ENCODE measurements at regions not wholly inside any gene's neighbourhood (a gene's known extent, or its start where the extent isn't known, plus 50 kb on each side); places are given as distances from the start of the nearest gene placed in this dataset.

GRCh38 chr15:48031466-48031865 is 89.3 kb upstream of the SLC24A5 start:
- Histone ChIP-seq H3K27ac (ENCODE audit: low read depth, low read length) (no peak overlapping the region), H3K27me3 (ENCODE audit: low read length) (no peaks in the 10 kb centered on the region), H3K79me2 (ENCODE audit: insufficient read depth, low read length) (no peaks in the 10 kb centered on the region), H4K20me1 (ENCODE audit: low read depth, low read length) (no peaks in the 10 kb centered on the region), H3K4me3 (ENCODE audit: insufficient read depth, low read length, poor library complexity, severe bottlenecking) (no peak overlapping the region), H3K4me2 (ENCODE audit: low read depth, low read length, poor library complexity, severe bottlenecking) (no peak overlapping the region), H2AFZ (ENCODE audit: low read depth, low read length, severe bottlenecking) (no peak overlapping the region), H3K36me3 (ENCODE audit: low read length) (no peaks in the 10 kb centered on the region), H3F3A (ENCODE audit: insufficient read depth) (no peaks in the 10 kb centered on the region), H3K9me3 (ENCODE audit: insufficient read depth, low read length) (no peaks in the 10 kb centered on the region), H3K9ac (ENCODE audit: low read length) (no peak overlapping the region), H3K9me2 (replicated peaks; ENCODE audit: insufficient read depth, low read length) (no peaks in the 10 kb centered on the region)
- TF ChIP-seq EZH2phosphoT487 (conservative IDR thresholded peaks at IDR 0.05; ENCODE audit: low read length) = no peak
- TF ChIP-seq, protein P1, sequence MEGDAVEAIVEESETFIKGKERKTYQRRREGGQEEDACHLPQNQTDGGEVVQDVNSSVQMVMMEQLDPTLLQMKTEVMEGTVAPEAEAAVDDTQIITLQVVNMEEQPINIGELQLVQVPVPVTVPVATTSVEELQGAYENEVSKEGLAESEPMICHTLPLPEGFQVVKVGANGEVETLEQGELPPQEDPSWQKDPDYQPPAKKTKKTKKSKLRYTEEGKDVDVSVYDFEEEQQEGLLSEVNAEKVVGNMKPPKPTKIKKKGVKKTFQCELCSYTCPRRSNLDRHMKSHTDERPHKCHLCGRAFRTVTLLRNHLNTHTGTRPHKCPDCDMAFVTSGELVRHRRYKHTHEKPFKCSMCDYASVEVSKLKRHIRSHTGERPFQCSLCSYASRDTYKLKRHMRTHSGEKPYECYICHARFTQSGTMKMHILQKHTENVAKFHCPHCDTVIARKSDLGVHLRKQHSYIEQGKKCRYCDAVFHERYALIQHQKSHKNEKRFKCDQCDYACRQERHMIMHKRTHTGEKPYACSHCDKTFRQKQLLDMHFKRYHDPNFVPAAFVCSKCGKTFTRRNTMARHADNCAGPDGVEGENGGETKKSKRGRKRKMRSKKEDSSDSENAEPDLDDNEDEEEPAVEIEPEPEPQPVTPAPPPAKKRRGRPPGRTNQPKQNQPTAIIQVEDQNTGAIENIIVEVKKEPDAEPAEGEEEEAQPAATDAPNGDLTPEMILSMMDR (IDR thresholded peaks at IDR 0.05; ENCODE audit: insufficient read depth, low read length, poor library complexity, severe bottlenecking) = no peak

DNA sequence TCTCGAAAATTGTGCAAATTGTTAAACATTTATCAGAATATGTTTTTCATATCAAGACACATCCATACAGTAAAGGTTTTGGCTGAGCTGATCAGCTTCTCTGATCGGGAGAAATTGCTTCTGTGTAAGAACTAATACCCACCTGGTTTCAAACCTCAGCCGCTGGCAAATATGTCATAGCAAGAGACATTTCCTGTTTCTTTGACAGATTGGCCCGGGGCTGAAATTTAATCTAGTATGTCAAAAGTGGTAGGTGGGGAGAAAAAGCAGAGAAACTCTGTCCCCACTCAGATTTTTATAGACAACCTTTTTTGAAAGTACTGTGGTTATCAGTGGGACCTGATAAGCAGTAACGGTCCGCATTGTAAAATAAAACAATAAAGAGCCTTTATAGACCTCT is 88.8 kb upstream of the SLC24A5 start:
- H3K27me3 ChIP-seq (ENCODE audit: low read length) = no peaks in the 10 kb centered on the region
- H3K9me3 ChIP-seq (ENCODE audit: insufficient read depth, low read length) = no peaks in the 10 kb centered on the region
- TF ChIP-seq EZH2phosphoT487 (conservative IDR thresholded peaks at IDR 0.05; ENCODE audit: low read length) = no peak
- TF ChIP-seq, protein P1 (IDR thresholded peaks at IDR 0.05; ENCODE audit: insufficient read depth, low read length, poor library complexity, severe bottlenecking) = no peak

GRCh38 chr15:48032911-48033310 is 87.9 kb upstream of the SLC24A5 start:
- no peaks in the 10 kb centered on the region for H3K27me3 ChIP-seq (ENCODE audit: low read length)
- H3K4me2 ChIP-seq (ENCODE audit: low read depth, low read length, poor library complexity, severe bottlenecking) = no peak overlapping the region
- no peak overlapping the region for H2AFZ ChIP-seq (ENCODE audit: low read depth, low read length, severe bottlenecking)
- no peaks in the 10 kb centered on the region for H3K36me3 ChIP-seq (ENCODE audit: low read length)
- TF ChIP-seq, protein P1 (IDR thresholded peaks at IDR 0.05; ENCODE audit: insufficient read depth, low read length, poor library complexity, severe bottlenecking) = no peak
- TF ChIP-seq EZH2phosphoT487 (conservative IDR thresholded peaks at IDR 0.05; ENCODE audit: low read length) = no peak
- no peaks in the 10 kb centered on the region for H3K9me2 ChIP-seq (replicated peaks; ENCODE audit: insufficient read depth, low read length)
- H3K79me2 ChIP-seq (ENCODE audit: insufficient read depth, low read length) = no peaks in the 10 kb centered on the region
- H4K20me1 ChIP-seq (ENCODE audit: low read depth, low read length) = no peaks in the 10 kb centered on the region
- no peaks in the 10 kb centered on the region for H3F3A ChIP-seq (ENCODE audit: insufficient read depth)
- no peak overlapping the region for H3K9ac ChIP-seq (ENCODE audit: low read length)
- no peak overlapping the region for H3K4me3 ChIP-seq (ENCODE audit: insufficient read depth, low read length, poor library complexity, severe bottlenecking)
- no peaks in the 10 kb centered on the region for H3K9me3 ChIP-seq (ENCODE audit: insufficient read depth, low read length)
- H3K27ac ChIP-seq (ENCODE audit: low read depth, low read length) = no peak overlapping the region

More for the DNA sequence above, 88.8 kb upstream of the SLC24A5 start:
- Histone ChIP-seq H3K79me2 (ENCODE audit: insufficient read depth, low read length) (no peaks in the 10 kb centered on the region), H4K20me1 (ENCODE audit: low read depth, low read length) (no peaks in the 10 kb centered on the region), H3F3A (ENCODE audit: insufficient read depth) (no peaks in the 10 kb centered on the region), H3K4me2 (ENCODE audit: low read depth, low read length, poor library complexity, severe bottlenecking) (no peak overlapping the region), H3K27ac (ENCODE audit: low read depth, low read length) (no peak overlapping the region), H2AFZ (ENCODE audit: low read depth, low read length, severe bottlenecking) (no peak overlapping the region), H3K9ac (ENCODE audit: low read length) (no peak overlapping the region), H3K36me3 (ENCODE audit: low read length) (no peaks in the 10 kb centered on the region), H3K9me2 (replicated peaks; ENCODE audit: insufficient read depth, low read length) (no peaks in the 10 kb centered on the region), H3K4me3 (ENCODE audit: insufficient read depth, low read length, poor library complexity, severe bottlenecking) (no peak overlapping the region)
